ENCODE measurements at regions not wholly inside any gene's neighbourhood (a gene's known extent, or its start where the extent isn't known, plus 50 kb on each side); places are given as distances from the start of the nearest gene placed in this dataset.

GRCh38 chrX:13933851-13934250, 95.8 kb downstream of the GEMIN8 start:
- no peaks in the 10 kb centered on the region for H3K27me3 ChIP-seq (ENCODE audit: insufficient read depth, low read length)
- H3K9me3 ChIP-seq (ENCODE audit: low read length) = no peaks in the 10 kb centered on the region
- peaks cover 9% of the 10 kb centered on the region for H3K4me1 ChIP-seq (ENCODE audit: insufficient read depth, low read length)
- no peak overlapping the region for H2AFZ ChIP-seq (ENCODE audit: low read depth, low read length)
- H3K4me3 ChIP-seq (ENCODE audit: low read length) = no peak overlapping the region
- H3K36me3 ChIP-seq (ENCODE audit: insufficient read depth, low read length) = peaks cover 27% of the 10 kb centered on the region

- no peak overlapping the region for H3K4me3 ChIP-seq (ENCODE audit: low read length)
- H3K36me3 ChIP-seq (ENCODE audit: insufficient read depth, low read length) = peaks cover 27% of the 10 kb centered on the region
- H3K4me1 ChIP-seq (ENCODE audit: insufficient read depth, low read length) = peaks cover 9% of the 10 kb centered on the region
- no peaks in the 10 kb centered on the region for H3K27me3 ChIP-seq (ENCODE audit: insufficient read depth, low read length)
- no peaks in the 10 kb centered on the region for H3K9me3 ChIP-seq (ENCODE audit: low read length)
- no peak overlapping the region for H2AFZ ChIP-seq (ENCODE audit: low read depth, low read length)
Observed at GRCh38 chrX:13933352-13933751, 96.3 kb downstream of the GEMIN8 start.

GRCh38 chrX:13932416-13932815, 97.3 kb downstream of the GEMIN8 start:
- Histone ChIP-seq H3K4me1 (ENCODE audit: insufficient read depth, low read length) (peaks cover 9% of the 10 kb centered on the region), H3K36me3 (ENCODE audit: insufficient read depth, low read length) (peaks cover 27% of the 10 kb centered on the region), H2AFZ (ENCODE audit: low read depth, low read length) (no peak overlapping the region), H3K4me3 (ENCODE audit: low read length) (no peak overlapping the region), H3K27me3 (ENCODE audit: insufficient read depth, low read length) (no peaks in the 10 kb centered on the region), H3K9me3 (ENCODE audit: low read length) (no peaks in the 10 kb centered on the region)

GRCh38 chrX:13927175-13927574, 102.5 kb downstream of the GEMIN8 start:
- Histone ChIP-seq H3K4me1 (ENCODE audit: insufficient read depth, low read length) (no peaks in the 10 kb centered on the region), H3K9me3 (ENCODE audit: low read length) (no peaks in the 10 kb centered on the region), H3K36me3 (ENCODE audit: insufficient read depth, low read length) (peaks cover 16% of the 10 kb centered on the region), H3K4me3 (ENCODE audit: low read length) (no peak overlapping the region), H3K27me3 (ENCODE audit: insufficient read depth, low read length) (no peaks in the 10 kb centered on the region), H2AFZ (ENCODE audit: low read depth, low read length) (no peak overlapping the region)

- no peak overlapping the region for H3K4me3 ChIP-seq (ENCODE audit: low read length)
- no peaks in the 10 kb centered on the region for H3K9me3 ChIP-seq (ENCODE audit: low read length)
- no peak overlapping the region for H2AFZ ChIP-seq (ENCODE audit: low read depth, low read length)
- H3K27me3 ChIP-seq (ENCODE audit: insufficient read depth, low read length) = no peaks in the 10 kb centered on the region
- peaks cover 20% of the 10 kb centered on the region for H3K36me3 ChIP-seq (ENCODE audit: insufficient read depth, low read length)
- H3K4me1 ChIP-seq (ENCODE audit: insufficient read depth, low read length) = no peaks in the 10 kb centered on the region
Observed at GRCh38 chrX:13923845-13924244, 105.8 kb downstream of the GEMIN8 start.

- Histone ChIP-seq H3K4me3 (ENCODE audit: low read length) (no peak overlapping the region), H3K9me3 (ENCODE audit: low read length) (peaks cover 3% of the 10 kb centered on the region), H2AFZ (ENCODE audit: low read depth, low read length) (no peak overlapping the region), H3K27me3 (ENCODE audit: insufficient read depth, low read length) (no peaks in the 10 kb centered on the region), H3K36me3 (ENCODE audit: insufficient read depth, low read length) (peaks cover 24% of the 10 kb centered on the region), H3K4me1 (ENCODE audit: insufficient read depth, low read length) (no peaks in the 10 kb centered on the region)
Observed at GRCh38 chrX:13923289-13923688, 106.4 kb upstream of the GPM6B start.

- Histone ChIP-seq H3K27me3 (ENCODE audit: insufficient read depth, low read length) (no peaks in the 10 kb centered on the region), H3K9me3 (ENCODE audit: low read length) (peaks cover 3% of the 10 kb centered on the region), H3K36me3 (ENCODE audit: insufficient read depth, low read length) (peaks cover 22% of the 10 kb centered on the region), H3K4me1 (ENCODE audit: insufficient read depth, low read length) (no peaks in the 10 kb centered on the region), H3K4me3 (ENCODE audit: low read length) (no peak overlapping the region), H2AFZ (ENCODE audit: low read depth, low read length) (no peak overlapping the region)
Observed at GRCh38 chrX:13917507-13917906, 100.6 kb upstream of the GPM6B start.

- H2AFZ ChIP-seq (ENCODE audit: low read depth, low read length) = no peak overlapping the region
- no peaks in the 10 kb centered on the region for H3K27me3 ChIP-seq (ENCODE audit: insufficient read depth, low read length)
- no peaks in the 10 kb centered on the region for H3K4me1 ChIP-seq (ENCODE audit: insufficient read depth, low read length)
- no peak overlapping the region for H3K4me3 ChIP-seq (ENCODE audit: low read length)
- peaks cover 5% of the 10 kb centered on the region for H3K36me3 ChIP-seq (ENCODE audit: insufficient read depth, low read length)
- H3K9me3 ChIP-seq (ENCODE audit: low read length) = no peaks in the 10 kb centered on the region
Observed at GRCh38 chrX:13911586-13911985, 94.7 kb upstream of the GPM6B start.

- no peaks in the 10 kb centered on the region for H3K4me1 ChIP-seq (ENCODE audit: insufficient read depth, low read length)
- no peak overlapping the region for H2AFZ ChIP-seq (ENCODE audit: low read depth, low read length)
Observed at GRCh38 chrX:13906093-13906492, 89.2 kb upstream of the GPM6B start.

GRCh38 chrX:13903405-13903804, 86.5 kb upstream of the GPM6B start:
- peaks cover 5% of the 10 kb centered on the region for H3K36me3 ChIP-seq (ENCODE audit: insufficient read depth, low read length)
- peaks cover 4% of the 10 kb centered on the region for H3K9me3 ChIP-seq (ENCODE audit: low read length)
- H2AFZ ChIP-seq (ENCODE audit: low read depth, low read length) = no peak overlapping the region
- H3K4me3 ChIP-seq (ENCODE audit: low read length) = no peak overlapping the region
- no peaks in the 10 kb centered on the region for H3K27me3 ChIP-seq (ENCODE audit: insufficient read depth, low read length)
- no peaks in the 10 kb centered on the region for H3K4me1 ChIP-seq (ENCODE audit: insufficient read depth, low read length)

More at GRCh38 chrX:13906093-13906492, 89.2 kb upstream of the GPM6B start:
- peaks cover 4% of the 10 kb centered on the region for H3K9me3 ChIP-seq (ENCODE audit: low read length)
- no peak overlapping the region for H3K4me3 ChIP-seq (ENCODE audit: low read length)
- H3K27me3 ChIP-seq (ENCODE audit: insufficient read depth, low read length) = no peaks in the 10 kb centered on the region
- peaks cover 2% of the 10 kb centered on the region for H3K36me3 ChIP-seq (ENCODE audit: insufficient read depth, low read length)

GRCh38 chrX:13902406-13902805, 85.5 kb upstream of the GPM6B start:
- H3K4me1 ChIP-seq (ENCODE audit: insufficient read depth, low read length) = no peaks in the 10 kb centered on the region
- H3K36me3 ChIP-seq (ENCODE audit: insufficient read depth, low read length) = peaks cover 5% of the 10 kb centered on the region
- no peaks in the 10 kb centered on the region for H3K27me3 ChIP-seq (ENCODE audit: insufficient read depth, low read length)
- H2AFZ ChIP-seq (ENCODE audit: low read depth, low read length) = no peak overlapping the region
- no peak overlapping the region for H3K4me3 ChIP-seq (ENCODE audit: low read length)
- H3K9me3 ChIP-seq (ENCODE audit: low read length) = peaks cover 4% of the 10 kb centered on the region

GRCh38 chrX:13901354-13901753, 84.5 kb upstream of the GPM6B start:
- Histone ChIP-seq H3K4me3 (ENCODE audit: low read length) (no peak overlapping the region), H3K9me3 (ENCODE audit: low read length) (peaks cover 4% of the 10 kb centered on the region), H2AFZ (ENCODE audit: low read depth, low read length) (no peak overlapping the region), H3K36me3 (ENCODE audit: insufficient read depth, low read length) (peaks cover 5% of the 10 kb centered on the region), H3K27me3 (ENCODE audit: insufficient read depth, low read length) (no peaks in the 10 kb centered on the region), H3K4me1 (ENCODE audit: insufficient read depth, low read length) (no peaks in the 10 kb centered on the region)

GRCh38 chrX:13900351-13900750, 83.5 kb upstream of the GPM6B start:
- H3K36me3 ChIP-seq (ENCODE audit: insufficient read depth, low read length) = peaks cover 5% of the 10 kb centered on the region
- peaks cover 4% of the 10 kb centered on the region for H3K9me3 ChIP-seq (ENCODE audit: low read length)
- no peaks in the 10 kb centered on the region for H3K27me3 ChIP-seq (ENCODE audit: insufficient read depth, low read length)
- no peak overlapping the region for H2AFZ ChIP-seq (ENCODE audit: low read depth, low read length)
- no peaks in the 10 kb centered on the region for H3K4me1 ChIP-seq (ENCODE audit: insufficient read depth, low read length)
- H3K4me3 ChIP-seq (ENCODE audit: low read length) = no peak overlapping the region

GRCh38 chrX:13899607-13900006, 82.7 kb upstream of the GPM6B start:
- Histone ChIP-seq H3K9me3 (ENCODE audit: low read length) (peaks cover 4% of the 10 kb centered on the region), H3K4me3 (ENCODE audit: low read length) (no peak overlapping the region), H3K4me1 (ENCODE audit: insufficient read depth, low read length) (no peaks in the 10 kb centered on the region), H3K36me3 (ENCODE audit: insufficient read depth, low read length) (peaks cover 5% of the 10 kb centered on the region), H2AFZ (ENCODE audit: low read depth, low read length) (no peak overlapping the region), H3K27me3 (ENCODE audit: insufficient read depth, low read length) (no peaks in the 10 kb centered on the region)
